Endothelial cell of umbilical vein (primary cell): ENCODE measurements at regions not wholly inside any gene's neighbourhood (a gene's known extent, or its start where the extent isn't known, plus 50 kb on each side); places are given as distances from the start of the nearest gene placed in this dataset.

Experiments
- EZH2 ChIP-seq: IDR thresholded peaks from 2 replicates; pipeline ENCODE4 v1.6.1; 2012; ENCODE audit warnings: borderline replicate concordance, low read depth, mild to moderate bottlenecking, moderate library complexity, low read length, inconsistent platforms; ENCODE audit not compliant: severe bottlenecking
- FOS ChIP-seq: IDR thresholded peaks from 2 replicates; pipeline ENCODE4 v1.6.1; 2011; ENCODE audit warnings: mild to moderate bottlenecking, low read length, moderate library complexity, borderline replicate concordance; ENCODE audit not compliant: insufficient read depth
- GATA2 ChIP-seq: IDR thresholded peaks from 2 replicates; pipeline ENCODE4 v1.7.0; 2011; ENCODE audit warnings: low read depth, mild to moderate bottlenecking, moderate library complexity, mixed read lengths, low read length; ENCODE audit not compliant: insufficient read length, insufficient read depth
- JUN ChIP-seq: IDR thresholded peaks from 2 replicates; pipeline ENCODE4 v1.6.1; 2011; ENCODE audit warnings: borderline replicate concordance, low read depth; ENCODE audit not compliant: insufficient read length, insufficient read depth
- MYC ChIP-seq: IDR thresholded peaks from one replicate; pipeline ENCODE4 v1.6.1; 2011; ENCODE audit warnings: mild to moderate bottlenecking, low read depth, low read length
- POLR2A ChIP-seq: IDR thresholded peaks from 2 replicates; pipeline ENCODE4 v1.6.1; 2012; ENCODE audit warnings: low read depth, mild to moderate bottlenecking, control low read depth, low read length
- POLR2AphosphoS5 ChIP-seq: IDR thresholded peaks from 2 replicates; pipeline ENCODE4 v1.6.1; 2012; ENCODE audit warnings: low read depth, mild to moderate bottlenecking, control low read depth, low read length, moderate library complexity; ENCODE audit not compliant: insufficient read depth
- TF ChIP-seq, protein P1 (sequence below), 2 donors: IDR thresholded peaks; 1 replicate in 1 of 2; 2 replicates in 1 of 2; pipeline ENCODE4 v1.5.1; 2011; ENCODE audit warnings: low read length in 2 of 2, mild to moderate bottlenecking in 2 of 2, moderate library complexity in 2 of 2, control low read depth in 1 of 2, inconsistent platforms in 1 of 2, low read depth in 1 of 2; ENCODE audit not compliant: insufficient read depth in 1 of 2; ENCODE audit errors: extremely low read depth in 1 of 2
- TF ChIP-seq, protein P2 (sequence below): IDR thresholded peaks from 2 replicates; pipeline ENCODE4 v1.6.1; 2011; ENCODE audit not compliant: insufficient read depth, insufficient read length

DNA sequence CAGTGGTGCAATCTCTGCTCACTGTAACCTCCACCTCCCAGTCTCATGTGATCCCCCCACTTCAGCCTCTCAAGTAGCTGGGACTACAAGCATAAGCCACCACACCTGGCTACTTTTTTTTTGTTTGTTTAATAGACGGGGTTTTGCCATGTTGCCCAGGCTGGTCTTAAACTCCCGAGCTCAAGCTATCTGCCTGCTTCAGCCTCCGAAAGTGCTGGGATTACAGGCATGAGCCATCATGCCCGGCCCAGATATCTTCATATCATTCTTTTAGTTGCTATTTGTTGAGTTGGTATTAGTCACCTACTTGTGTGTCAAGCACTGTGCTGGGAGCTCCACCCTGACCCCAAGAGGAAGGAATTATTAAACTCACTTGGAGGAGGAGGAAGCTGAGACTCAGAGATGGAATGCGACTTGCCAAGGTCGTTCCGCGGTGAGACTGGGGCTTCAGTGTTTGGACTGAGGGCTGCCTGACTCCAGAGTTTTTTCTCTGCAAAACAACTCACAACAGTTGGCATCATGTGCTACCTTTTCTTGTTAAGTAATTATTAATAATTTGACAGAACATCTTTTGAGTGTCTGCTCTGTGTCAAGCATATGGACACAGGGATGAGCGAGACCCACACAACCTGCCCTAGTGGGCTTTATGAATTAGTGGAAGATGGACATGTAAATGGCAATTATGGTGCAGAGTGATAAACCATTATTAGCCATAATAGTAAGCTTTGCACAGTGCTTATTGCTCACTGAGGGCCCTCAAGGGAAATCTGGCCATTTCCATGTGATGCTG lies 132.0 kb downstream of the FOXD2 start:
- TF ChIP-seq, protein P1, sequence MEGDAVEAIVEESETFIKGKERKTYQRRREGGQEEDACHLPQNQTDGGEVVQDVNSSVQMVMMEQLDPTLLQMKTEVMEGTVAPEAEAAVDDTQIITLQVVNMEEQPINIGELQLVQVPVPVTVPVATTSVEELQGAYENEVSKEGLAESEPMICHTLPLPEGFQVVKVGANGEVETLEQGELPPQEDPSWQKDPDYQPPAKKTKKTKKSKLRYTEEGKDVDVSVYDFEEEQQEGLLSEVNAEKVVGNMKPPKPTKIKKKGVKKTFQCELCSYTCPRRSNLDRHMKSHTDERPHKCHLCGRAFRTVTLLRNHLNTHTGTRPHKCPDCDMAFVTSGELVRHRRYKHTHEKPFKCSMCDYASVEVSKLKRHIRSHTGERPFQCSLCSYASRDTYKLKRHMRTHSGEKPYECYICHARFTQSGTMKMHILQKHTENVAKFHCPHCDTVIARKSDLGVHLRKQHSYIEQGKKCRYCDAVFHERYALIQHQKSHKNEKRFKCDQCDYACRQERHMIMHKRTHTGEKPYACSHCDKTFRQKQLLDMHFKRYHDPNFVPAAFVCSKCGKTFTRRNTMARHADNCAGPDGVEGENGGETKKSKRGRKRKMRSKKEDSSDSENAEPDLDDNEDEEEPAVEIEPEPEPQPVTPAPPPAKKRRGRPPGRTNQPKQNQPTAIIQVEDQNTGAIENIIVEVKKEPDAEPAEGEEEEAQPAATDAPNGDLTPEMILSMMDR (IDR thresholded peaks at IDR 0.05; ENCODE audit: extremely low read depth in 1 of 2, insufficient read depth in 1 of 2, low read depth in 1 of 2, low read length in 2 of 2), result peak; percentile 28 to 35
- no peak for TF ChIP-seq EZH2
- TF ChIP-seq POLR2A, result no peak
- TF ChIP-seq, protein P2, sequence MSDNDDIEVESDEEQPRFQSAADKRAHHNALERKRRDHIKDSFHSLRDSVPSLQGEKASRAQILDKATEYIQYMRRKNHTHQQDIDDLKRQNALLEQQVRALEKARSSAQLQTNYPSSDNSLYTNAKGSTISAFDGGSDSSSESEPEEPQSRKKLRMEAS, result no peak
- TF ChIP-seq JUN, result peak; percentile 57
- peak; percentile 60 for TF ChIP-seq POLR2AphosphoS5
- peak; percentile 85 for TF ChIP-seq FOS
- no peak for TF ChIP-seq MYC
- peak; percentile 67 for TF ChIP-seq GATA2
